SK-N-SH treated with all-trans-retinoic acid at 6 μM for 48 hours (cell line): ENCODE measurements at regions not wholly inside any gene's neighbourhood (a gene's known extent, or its start where the extent isn't known, plus 50 kb on each side); places are given as distances from the start of the nearest gene placed in this dataset.

Experiments used
- ATAC-seq: fragments of 200-7000 bp; cut with Tn5 transposase; 3 replicates; pipeline ENCODE4 v1.9.1; 2020; ENCODE audit warnings: mild to moderate bottlenecking, moderate library complexity
- ARNTL ChIP-seq: fragments of 450-650 bp; formaldehyde crosslinking; IDR thresholded peaks from 2 replicates; pipeline ENCODE4 v1.5.0; 2020; ENCODE audit warnings: low read depth, mild to moderate bottlenecking, moderate library complexity, borderline replicate concordance
- BACH2 ChIP-seq: fragments of 250-450 bp; sonication (Bioruptor Pico); IDR thresholded peaks from 2 replicates; pipeline ENCODE4 v1.9.0; 2021; ENCODE audit warnings: mild to moderate bottlenecking, borderline replicate concordance
- CREB5 ChIP-seq: fragments of 250-450 bp; sonication (Bioruptor Pico); IDR thresholded peaks from 2 replicates; pipeline ENCODE4 v1.5.1; 2020; ENCODE audit warnings: low read depth, mild to moderate bottlenecking, moderate library complexity
- CSRNP3 ChIP-seq: fragments of 250-450 bp; sonication (Bioruptor Pico); IDR thresholded peaks from 2 replicates; pipeline ENCODE4 v1.5.1; 2021; ENCODE audit warnings: mild to moderate bottlenecking, moderate library complexity
- ESRRG ChIP-seq: fragments of 250-450 bp; sonication (Bioruptor Pico); IDR thresholded peaks from 2 replicates; pipeline ENCODE4 v1.6.1; 2021; ENCODE audit warnings: mild to moderate bottlenecking
- ISL1 ChIP-seq: fragments of 250-450 bp; sonication (Bioruptor Pico); IDR thresholded peaks from 2 replicates; pipeline ENCODE4 v2.1.2; 2022; ENCODE audit warnings: mild to moderate bottlenecking, moderate library complexity
- OSR1 ChIP-seq: fragments of 250-450 bp; sonication (Bioruptor Pico); IDR thresholded peaks from 2 replicates; pipeline ENCODE4 v1.8.0; 2022; ENCODE audit warnings: moderate library complexity, mild to moderate bottlenecking, inconsistent platforms
- PATZ1 ChIP-seq: fragments of 250-450 bp; sonication (Bioruptor Pico); IDR thresholded peaks from 2 replicates; pipeline ENCODE4 v1.8.0; 2020; ENCODE audit warnings: mild to moderate bottlenecking, moderate library complexity, borderline replicate concordance
- POU6F1 ChIP-seq: fragments of 250-450 bp; sonication (Bioruptor Pico); IDR thresholded peaks from 2 replicates; pipeline ENCODE4 v1.8.0; 2021; ENCODE audit warnings: low read depth, mild to moderate bottlenecking, moderate library complexity, borderline replicate concordance
- PPARA ChIP-seq: fragments of 250-450 bp; sonication (Bioruptor Pico); IDR thresholded peaks from 2 replicates; pipeline ENCODE4 v1.5.0; 2020; ENCODE audit warnings: mild to moderate bottlenecking, borderline replicate concordance
- SNAI2 ChIP-seq: fragments of 250-450 bp; sonication (Bioruptor Pico); IDR thresholded peaks from 2 replicates; pipeline ENCODE4 v1.5.0; 2020; ENCODE audit warnings: mild to moderate bottlenecking, moderate library complexity
- TCF4 ChIP-seq: fragments of 250-450 bp; sonication (Bioruptor Pico); IDR thresholded peaks from 2 replicates; pipeline ENCODE4 v1.8.0; 2021; ENCODE audit warnings: mild to moderate bottlenecking, moderate library complexity, borderline replicate concordance
- TOX ChIP-seq: fragments of 250-450 bp; sonication (Bioruptor Pico); IDR thresholded peaks from 2 replicates; pipeline ENCODE4 v1.8.0; 2021; ENCODE audit warnings: mild to moderate bottlenecking, moderate library complexity, borderline replicate concordance
- TSHZ2 ChIP-seq: fragments of 250-450 bp; sonication (Bioruptor Pico); IDR thresholded peaks from 2 replicates; pipeline ENCODE4 v1.5.0; 2020; ENCODE audit warnings: mild to moderate bottlenecking, moderate library complexity
- ZC3H10 ChIP-seq: fragments of 250-450 bp; sonication (Bioruptor Pico); IDR thresholded peaks from 2 replicates; pipeline ENCODE4 v1.5.1; 2021; ENCODE audit warnings: mild to moderate bottlenecking, moderate library complexity
- ZFP3 ChIP-seq: fragments of 250-450 bp; sonication (Bioruptor Pico); IDR thresholded peaks from 2 replicates; pipeline ENCODE4 v1.5.0; 2020; ENCODE audit warnings: mild to moderate bottlenecking, moderate library complexity
- ZNF70 ChIP-seq: fragments of 450-650 bp; formaldehyde crosslinking; IDR thresholded peaks from 2 replicates; pipeline ENCODE4 v1.5.0; 2020; ENCODE audit warnings: mild to moderate bottlenecking, moderate library complexity
- ZNF8 ChIP-seq: fragments of 450-650 bp; formaldehyde crosslinking; IDR thresholded peaks from 2 replicates; pipeline ENCODE4 v1.5.0; 2020; ENCODE audit warnings: mild to moderate bottlenecking, moderate library complexity

- TF ChIP-seq TOX (CRISPR knock-in tag), result no peak
- no peak for TF ChIP-seq PATZ1
- TF ChIP-seq ZC3H10, result no peak
- no peak for TF ChIP-seq CREB5 (CRISPR knock-in tag)
- no peak for TF ChIP-seq BACH2 (CRISPR knock-in tag)
- TF ChIP-seq TSHZ2 (CRISPR knock-in tag), result no peak
- ATAC-seq, result no peak
Measured at GRCh38 chr11:33554219-33554618, 146.4 kb downstream of the C11orf91 start.

GRCh38 chr11:33553486-33553885, 147.1 kb downstream of the C11orf91 start:
- no peak for TF ChIP-seq ESRRG (CRISPR knock-in tag)
- no peak for TF ChIP-seq PATZ1
- TF ChIP-seq ISL1 (CRISPR knock-in tag), result no peak
- TF ChIP-seq TOX (CRISPR knock-in tag), result no peak
- no peak for TF ChIP-seq ZNF70 (CRISPR knock-in tag)
- no peak for TF ChIP-seq ZFP3 (CRISPR knock-in tag)
- TF ChIP-seq ZC3H10, result no peak
- ATAC-seq, result no peak; the same call in 2 of the 3 replicates

- no peak for ATAC-seq
- TF ChIP-seq ZC3H10, result no peak
- TF ChIP-seq BACH2 (CRISPR knock-in tag), result no peak
- no peak for TF ChIP-seq SNAI2
- TF ChIP-seq TOX (CRISPR knock-in tag), result no peak
- no peak for TF ChIP-seq CSRNP3 (CRISPR knock-in tag)
- TF ChIP-seq TCF4 (CRISPR knock-in tag), result no peak
- no peak for TF ChIP-seq ARNTL (CRISPR knock-in tag)
- TF ChIP-seq ZNF8 (CRISPR knock-in tag), result no peak
- TF ChIP-seq OSR1 (CRISPR knock-in tag), result no peak
- TF ChIP-seq POU6F1, result no peak
- TF ChIP-seq PPARA (CRISPR knock-in tag), result no peak
- TF ChIP-seq ZNF70 (CRISPR knock-in tag), result no peak
- TF ChIP-seq ISL1 (CRISPR knock-in tag), result no peak
- no peak for TF ChIP-seq ZFP3 (CRISPR knock-in tag)
Measured at GRCh38 chr11:33552756-33553155, 147.9 kb downstream of the C11orf91 start.
